Right lobe of liver (tissue), 4 donors: ENCODE measurements at regions not wholly inside any gene's neighbourhood (a gene's known extent, or its start where the extent isn't known, plus 50 kb on each side); places are given as distances from the start of the nearest gene placed in this dataset.

Experiments
- POLR2A ChIP-seq: fragments of 450-650 bp; IDR thresholded peaks from one replicate; pipeline ENCODE4 v1.6.1; 2017; ENCODE audit warnings: antibody characterized with exemption, mild to moderate bottlenecking
- TF ChIP-seq, protein P1 (sequence below), 4 donors: fragments of 200-600 bp in 3 of 4; fragments of 450-650 bp in 1 of 4; IDR thresholded peaks; one replicate each; pipeline versions ENCODE4 v1.5.1 to v1.8.0; 2016 to 2022; ENCODE audit warnings: antibody characterized with exemption in 4 of 4, mild to moderate bottlenecking in 2 of 4
- donor health status: DM: no; HTN: no; CAD: no.
- donor health status: DM: no; HTN: no; CAD: no.
- donor health status: DM: no; HTN: yes; CAD: no.

DNA sequence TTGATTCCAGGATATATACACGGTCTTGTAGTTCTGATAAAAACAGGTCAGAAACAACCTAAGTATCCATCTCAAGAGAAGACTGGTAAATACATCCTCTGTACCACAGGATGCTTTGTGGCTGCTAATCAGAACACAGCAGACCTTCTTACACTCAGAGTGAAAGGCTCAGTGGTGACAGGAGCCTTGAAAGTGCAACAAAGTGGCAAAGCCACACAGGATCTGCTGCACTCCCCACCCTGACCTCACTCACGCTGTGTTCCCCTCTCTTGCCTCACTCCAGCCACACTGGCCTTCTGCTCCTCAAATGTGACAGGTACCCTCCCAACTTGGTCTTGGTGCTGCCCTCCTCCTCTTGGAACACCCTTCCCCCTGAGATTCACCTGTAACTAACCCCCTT, 98.1 kb upstream of the GRIP1 start:
- no peak for TF ChIP-seq POLR2A
- TF ChIP-seq, protein P1, sequence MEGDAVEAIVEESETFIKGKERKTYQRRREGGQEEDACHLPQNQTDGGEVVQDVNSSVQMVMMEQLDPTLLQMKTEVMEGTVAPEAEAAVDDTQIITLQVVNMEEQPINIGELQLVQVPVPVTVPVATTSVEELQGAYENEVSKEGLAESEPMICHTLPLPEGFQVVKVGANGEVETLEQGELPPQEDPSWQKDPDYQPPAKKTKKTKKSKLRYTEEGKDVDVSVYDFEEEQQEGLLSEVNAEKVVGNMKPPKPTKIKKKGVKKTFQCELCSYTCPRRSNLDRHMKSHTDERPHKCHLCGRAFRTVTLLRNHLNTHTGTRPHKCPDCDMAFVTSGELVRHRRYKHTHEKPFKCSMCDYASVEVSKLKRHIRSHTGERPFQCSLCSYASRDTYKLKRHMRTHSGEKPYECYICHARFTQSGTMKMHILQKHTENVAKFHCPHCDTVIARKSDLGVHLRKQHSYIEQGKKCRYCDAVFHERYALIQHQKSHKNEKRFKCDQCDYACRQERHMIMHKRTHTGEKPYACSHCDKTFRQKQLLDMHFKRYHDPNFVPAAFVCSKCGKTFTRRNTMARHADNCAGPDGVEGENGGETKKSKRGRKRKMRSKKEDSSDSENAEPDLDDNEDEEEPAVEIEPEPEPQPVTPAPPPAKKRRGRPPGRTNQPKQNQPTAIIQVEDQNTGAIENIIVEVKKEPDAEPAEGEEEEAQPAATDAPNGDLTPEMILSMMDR (IDR thresholded peaks at IDR 0.05), result no peak
